CD4-positive, alpha-beta T cell treated with Interleukin-17A for 1 hour (primary cell): ENCODE measurements at regions not wholly inside any gene's neighbourhood (a gene's known extent, or its start where the extent isn't known, plus 50 kb on each side); places are given as distances from the start of the nearest gene placed in this dataset.
"Not testable (repeated sequence)": the region's sequence is repeated elsewhere in the genome, so short reads cannot be mapped to it uniquely, and the experiment has no call there.

ENCODE experiments used
- DNase-seq: peaks from one replicate; pipeline ENCODE4 v3.0.0-alpha.2; 2020

GRCh38 chr16:10232757-10233156 lies 50.5 kb upstream of the GRIN2A start:
- DNase-seq = no peak

- DNase-seq = no peak
These were observed 57.4 kb upstream of the GRIN2A start for GRCh38 chr16:10239640-10240039.

GRCh38 chr16:10240854-10241613 lies 58.8 kb upstream of the GRIN2A start:
- no peak for DNase-seq

GRCh38 chr16:10242097-10242496 lies 59.9 kb upstream of the GRIN2A start:
- no peak for DNase-seq

- DNase-seq = peak; percentile 0
These were observed 60.7 kb upstream of the GRIN2A start for GRCh38 chr16:10242916-10243315.

GRCh38 chr16:10245002-10245401 lies 62.8 kb upstream of the GRIN2A start:
- no peak for DNase-seq

GRCh38 chr16:10250137-10250828 lies 68.1 kb upstream of the GRIN2A start:
- DNase-seq = no peak

GRCh38 chr16:10252155-10252554 lies 69.9 kb upstream of the GRIN2A start:
- no peak for DNase-seq

- DNase-seq = no peak
These were observed 71.2 kb upstream of the GRIN2A start for GRCh38 chr16:10253409-10253808.

- no peak for DNase-seq
These were observed 73.5 kb upstream of the GRIN2A start for GRCh38 chr16:10255728-10256127.

GRCh38 chr16:10256784-10257641 lies 74.8 kb upstream of the GRIN2A start:
- peak; percentile 43 for DNase-seq

GRCh38 chr16:10257642-10258251 lies 75.5 kb upstream of the GRIN2A start:
- DNase-seq = not testable (repeated sequence)

GRCh38 chr16:10258930-10259603 lies 76.8 kb upstream of the GRIN2A start:
- DNase-seq = not testable (repeated sequence)

GRCh38 chr16:10261077-10261476 lies 78.8 kb upstream of the GRIN2A start:
- no peak for DNase-seq

- not testable (repeated sequence) for DNase-seq
These were observed 79.3 kb upstream of the GRIN2A start for GRCh38 chr16:10261526-10261925.

GRCh38 chr16:10262377-10263132 lies 80.3 kb upstream of the GRIN2A start:
- DNase-seq = no peak

- DNase-seq = no peak
These were observed 83.8 kb upstream of the GRIN2A start for GRCh38 chr16:10265770-10266615.

GRCh38 chr16:10266809-10267208 lies 84.6 kb upstream of the GRIN2A start:
- no peak for DNase-seq

GRCh38 chr16:10269632-10270031 lies 87.4 kb upstream of the GRIN2A start:
- no peak for DNase-seq

GRCh38 chr16:10272250-10272854 lies 90.1 kb upstream of the GRIN2A start:
- not testable (repeated sequence) for DNase-seq
